K562 (cell line): ENCODE measurements at regions not wholly inside any gene's neighbourhood (a gene's known extent, or its start where the extent isn't known, plus 50 kb on each side); places are given as distances from the start of the nearest gene placed in this dataset.

Source experiments
- ATAC-seq: fragments of 200-7000 bp; cut with Tn5 transposase; 3 replicates; pipeline ENCODE4 v1.9.1; 2020; ENCODE audit warnings: moderate library complexity
- BruUV-seq: library from RNA; stranded (reverse); fragments of 400-500 nt; replicated peaks from 2 replicates; lab custom pipeline; 2021; lab: Mats Ljungman, UMichigan
- CTCF ChIA-PET: fragments of 300-600 bp; formaldehyde crosslinking; extraction: SDS; loops from one replicate; lab custom pipeline; 2021; ENCODE audit warnings: low intra/inter-chr PET ratio; lab: Yijun Ruan, JAX
- POLR2A ChIA-PET: fragments of 300-600, 350-650 bp; sonication (Branson Sonifier 250); formaldehyde crosslinking; extraction: SDS; loops from one replicate; lab custom pipeline; 2021; ENCODE audit warnings: antibody characterized with exemption, inconsistent platforms; lab: Yijun Ruan, JAX
- DNase-seq, 4 experiments: peaks; one replicate each; pipeline versions ENCODE4 v3.0.0 to v3.0.0-alpha.2; 2011 to 2018; ENCODE audit warnings: low spot score in 3 of 4, mixed read lengths in 3 of 4; ENCODE audit errors: extremely low read depth in 1 of 4
- FAIRE-seq: peaks from 2 replicates; lab custom pipeline; 2011; peaks lifted over from hg19 to GRCh38; lab: Jason Lieb, UNC
- H2AFZ ChIP-seq: 2 replicates; pipeline ENCODE4 v1.6.0; 2011; ENCODE audit warnings: low read depth, low read length, control low read depth, inconsistent platforms
- H3K27ac ChIP-seq: fragments of 200-600 bp; 3 replicates; pipeline ENCODE4 v1.8.0; 2011; ENCODE audit warnings: low read depth, mild to moderate bottlenecking, control low read depth, inconsistent platforms, low read length, moderate library complexity, mixed read lengths; ENCODE audit errors: extremely low read depth
- H3K27me3 ChIP-seq, 2 experiments: fragments of 300-600 bp in 1 of 2; 2 replicates in 1 of 2; 3 replicates in 1 of 2; pipeline versions ENCODE4 v1.6.0 to v1.8.0; 2011; ENCODE audit warnings: inconsistent platforms in 2 of 2, low read length in 2 of 2, mild to moderate bottlenecking in 1 of 2, mixed read lengths in 1 of 2, moderate library complexity in 1 of 2; ENCODE audit not compliant: control insufficient read depth in 2 of 2, insufficient read depth in 2 of 2
- H3K36me3 ChIP-seq: fragments of 300-600 bp; 3 replicates; pipeline ENCODE4 v1.8.0; 2011; ENCODE audit warnings: mild to moderate bottlenecking, low read length, inconsistent platforms; ENCODE audit not compliant: control insufficient read depth, insufficient read depth
- H3K4me1 ChIP-seq, 2 experiments: fragments of 200-600 bp in 1 of 2; replicated peaks in 1 of 2; 2 replicates in 1 of 2; 3 replicates in 1 of 2; pipeline versions ENCODE4 v1.5.1 to v1.8.0; 2011; ENCODE audit warnings: inconsistent platforms in 2 of 2, low read length in 2 of 2, mild to moderate bottlenecking in 1 of 2, mixed read lengths in 1 of 2, moderate library complexity in 1 of 2; ENCODE audit not compliant: control insufficient read depth in 2 of 2, insufficient read depth in 2 of 2
- H3K4me2 ChIP-seq: 2 replicates; pipeline ENCODE4 v1.6.1; 2011; ENCODE audit warnings: low read length, control low read depth, inconsistent platforms, mixed read lengths; ENCODE audit not compliant: insufficient read depth
- H3K4me3 ChIP-seq: fragments of 200-600 bp; sonication (generic), shearing (Covaris generic); 2 replicates; pipeline ENCODE4 v1.5.1; 2016; ENCODE audit warnings: control low read depth, inconsistent platforms
- H3K79me2 ChIP-seq: fragments of 200-600 bp; 3 replicates; pipeline ENCODE4 v1.8.0; 2011; ENCODE audit warnings: low read length, inconsistent platforms; ENCODE audit not compliant: control insufficient read depth, insufficient read depth
- H3K9ac ChIP-seq, 2 experiments: 2 replicates each; pipeline versions ENCODE4 v1.6.0 to v1.6.1; 2011; ENCODE audit warnings: low read depth in 2 of 2, low read length in 2 of 2, control low read depth in 1 of 2, inconsistent platforms in 1 of 2, mild to moderate bottlenecking in 1 of 2, mixed read lengths in 1 of 2; ENCODE audit not compliant: insufficient read depth in 1 of 2
- H3K9me1 ChIP-seq: one replicate; pipeline ENCODE4 v1.6.0; 2011; ENCODE audit warnings: inconsistent platforms, mild to moderate bottlenecking, low read length, moderate library complexity; ENCODE audit not compliant: control insufficient read depth, insufficient read depth
- H3K9me3 ChIP-seq: replicated peaks from 2 replicates; pipeline ENCODE4 v1.5.1; 2011; ENCODE audit warnings: low read depth, low read length, inconsistent platforms; ENCODE audit not compliant: control insufficient read depth, insufficient read depth
- H4K20me1 ChIP-seq: replicated peaks from 2 replicates; pipeline ENCODE4 v1.6.1; 2011; ENCODE audit warnings: low read length, inconsistent platforms, mixed read lengths; ENCODE audit not compliant: control insufficient read depth, insufficient read depth
- ARNT ChIP-seq, 2 experiments: fragments of 450-650 bp; IDR thresholded peaks; 2 replicates each; pipeline ENCODE4 v1.6.1; 2016; ENCODE audit warnings: mild to moderate bottlenecking in 1 of 2
- DMBX1 ChIP-seq: fragments of 250-450 bp; sonication (Bioruptor Pico); IDR thresholded peaks from 2 replicates; pipeline ENCODE4 v1.8.0; 2022; ENCODE audit warnings: inconsistent platforms, mild to moderate bottlenecking, moderate library complexity, borderline replicate concordance
- ELF2 ChIP-seq: fragments of 250-450 bp; sonication (Bioruptor Pico); IDR thresholded peaks from 2 replicates; pipeline ENCODE4 v1.5.0; 2021; ENCODE audit warnings: mild to moderate bottlenecking
- EZH2 ChIP-seq: IDR thresholded peaks from 2 replicates; pipeline ENCODE4 v1.6.1; 2012; ENCODE audit warnings: low read depth, mild to moderate bottlenecking, inconsistent platforms, low read length, borderline replicate concordance
- GABPA ChIP-seq: fragments of 200-800 bp; sonication (Bioruptor generic); conservative IDR thresholded peaks from 2 replicates; pipeline ENCODE4 v1.6.1; 2016; ENCODE audit warnings: low read depth, missing genetic modification characterization, missing compliant biosample characterization
- HSF4 ChIP-seq: fragments of 250-450 bp; sonication (Bioruptor Pico); IDR thresholded peaks from 2 replicates; pipeline ENCODE4 v2.1.2; 2022; ENCODE audit warnings: mild to moderate bottlenecking, moderate library complexity, borderline replicate concordance
- KHSRP ChIP-seq: fragments of 450-650 bp; IDR thresholded peaks from 2 replicates; pipeline ENCODE4 v1.6.1; 2017
- MEF2A ChIP-seq: IDR thresholded peaks from 2 replicates; pipeline ENCODE4 v1.6.1; 2011; ENCODE audit warnings: low read depth, mild to moderate bottlenecking, low read length, moderate library complexity; ENCODE audit not compliant: control insufficient read depth
- MTA2 ChIP-seq: fragments of 450-650 bp; IDR thresholded peaks from 2 replicates; pipeline ENCODE4 v1.6.1; 2016; ENCODE audit warnings: low read depth
- NFE2 ChIP-seq: IDR thresholded peaks from 2 replicates; pipeline ENCODE4 v1.6.1; 2014; ENCODE audit warnings: antibody characterized with exemption, low read depth
- NFIC ChIP-seq: fragments of 450-650 bp; IDR thresholded peaks from 2 replicates; pipeline ENCODE4 v1.6.1; 2017; ENCODE audit warnings: mild to moderate bottlenecking, inconsistent platforms
- SETDB1 ChIP-seq: IDR thresholded peaks from one replicate; pipeline ENCODE4 v1.6.1; 2012; ENCODE audit warnings: low read length, control low read depth, inconsistent platforms
- SUPT5H ChIP-seq: fragments of 450-650 bp; IDR thresholded peaks from 2 replicates; pipeline ENCODE4 v1.6.1; 2016
- TCF7L2 ChIP-seq: fragments of 150-350 bp; IDR thresholded peaks from 2 replicates; pipeline ENCODE4 v1.6.1; 2016; ENCODE audit warnings: low read depth, mild to moderate bottlenecking, low read length, moderate library complexity
- ZNF121 ChIP-seq: sonication (generic); formaldehyde crosslinking; conservative IDR thresholded peaks from 2 replicates; pipeline ENCODE4 v1.8.0; 2022; ENCODE audit warnings: missing genetic modification reagents
- WGBS: fragments of 100-300 bp; shearing (Covaris generic); methylation state at CpG from one replicate; pipeline ENCODE4 v1.1.6; 2016; ENCODE audit warnings: low coverage, mixed read lengths; ENCODE audit not compliant: insufficient coverage; ENCODE audit errors: missing lambda C conversion rate; 5-methylcytosine and 5-hydroxymethylcytosine counted together
- in situ Hi-C: fragments of 300-500 bp; cut with MboI; formaldehyde crosslinking; loops from 4 replicates; pipeline ENCODE4 v1.15.0; 2018; ENCODE audit warnings: inconsistent platforms, mixed read lengths
- intact Hi-C: fragments of 100-400 bp; cut with micrococcal nuclease; formaldehyde crosslinking; loops from 2 replicates; pipeline ENCODE4 v1.14.2; 2022
- TF ChIP-seq, protein P1 (sequence below): fragments of 250-450 bp; sonication (Bioruptor Pico); IDR thresholded peaks from 2 replicates; pipeline ENCODE4 v1.4.0; 2020
- TF ChIP-seq, protein P2 (sequence below): fragments of 450-650 bp; IDR thresholded peaks from 2 replicates; pipeline ENCODE4 v1.6.1; 2016

DNA sequence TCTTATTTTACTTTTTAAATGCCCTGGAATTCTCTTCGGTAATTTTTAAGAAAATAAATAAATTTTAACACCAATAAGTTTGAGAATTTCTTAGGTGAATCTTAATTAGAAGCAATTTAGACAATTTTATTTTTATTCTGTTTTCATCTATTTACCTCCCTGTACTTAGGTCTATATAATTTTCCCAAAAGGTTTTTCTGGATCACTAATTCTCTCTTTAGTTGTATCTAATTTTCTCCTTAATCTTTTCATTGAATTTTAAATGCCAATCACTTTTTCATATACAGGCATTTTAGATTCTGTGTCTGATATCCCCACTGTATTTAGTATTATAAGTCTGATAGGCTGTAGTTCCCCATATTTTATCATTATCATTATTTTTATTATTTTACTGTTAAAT lies 845.3 kb downstream of the TRIML1 start:
- ATAC-seq (no peak), FAIRE-seq (no peak)
- Histone ChIP-seq H3K27ac (no peak overlapping the region), H2AFZ (no peak overlapping the region), H4K20me1 (no peaks in the 10 kb centered on the region)
- TF ChIP-seq, protein P1, sequence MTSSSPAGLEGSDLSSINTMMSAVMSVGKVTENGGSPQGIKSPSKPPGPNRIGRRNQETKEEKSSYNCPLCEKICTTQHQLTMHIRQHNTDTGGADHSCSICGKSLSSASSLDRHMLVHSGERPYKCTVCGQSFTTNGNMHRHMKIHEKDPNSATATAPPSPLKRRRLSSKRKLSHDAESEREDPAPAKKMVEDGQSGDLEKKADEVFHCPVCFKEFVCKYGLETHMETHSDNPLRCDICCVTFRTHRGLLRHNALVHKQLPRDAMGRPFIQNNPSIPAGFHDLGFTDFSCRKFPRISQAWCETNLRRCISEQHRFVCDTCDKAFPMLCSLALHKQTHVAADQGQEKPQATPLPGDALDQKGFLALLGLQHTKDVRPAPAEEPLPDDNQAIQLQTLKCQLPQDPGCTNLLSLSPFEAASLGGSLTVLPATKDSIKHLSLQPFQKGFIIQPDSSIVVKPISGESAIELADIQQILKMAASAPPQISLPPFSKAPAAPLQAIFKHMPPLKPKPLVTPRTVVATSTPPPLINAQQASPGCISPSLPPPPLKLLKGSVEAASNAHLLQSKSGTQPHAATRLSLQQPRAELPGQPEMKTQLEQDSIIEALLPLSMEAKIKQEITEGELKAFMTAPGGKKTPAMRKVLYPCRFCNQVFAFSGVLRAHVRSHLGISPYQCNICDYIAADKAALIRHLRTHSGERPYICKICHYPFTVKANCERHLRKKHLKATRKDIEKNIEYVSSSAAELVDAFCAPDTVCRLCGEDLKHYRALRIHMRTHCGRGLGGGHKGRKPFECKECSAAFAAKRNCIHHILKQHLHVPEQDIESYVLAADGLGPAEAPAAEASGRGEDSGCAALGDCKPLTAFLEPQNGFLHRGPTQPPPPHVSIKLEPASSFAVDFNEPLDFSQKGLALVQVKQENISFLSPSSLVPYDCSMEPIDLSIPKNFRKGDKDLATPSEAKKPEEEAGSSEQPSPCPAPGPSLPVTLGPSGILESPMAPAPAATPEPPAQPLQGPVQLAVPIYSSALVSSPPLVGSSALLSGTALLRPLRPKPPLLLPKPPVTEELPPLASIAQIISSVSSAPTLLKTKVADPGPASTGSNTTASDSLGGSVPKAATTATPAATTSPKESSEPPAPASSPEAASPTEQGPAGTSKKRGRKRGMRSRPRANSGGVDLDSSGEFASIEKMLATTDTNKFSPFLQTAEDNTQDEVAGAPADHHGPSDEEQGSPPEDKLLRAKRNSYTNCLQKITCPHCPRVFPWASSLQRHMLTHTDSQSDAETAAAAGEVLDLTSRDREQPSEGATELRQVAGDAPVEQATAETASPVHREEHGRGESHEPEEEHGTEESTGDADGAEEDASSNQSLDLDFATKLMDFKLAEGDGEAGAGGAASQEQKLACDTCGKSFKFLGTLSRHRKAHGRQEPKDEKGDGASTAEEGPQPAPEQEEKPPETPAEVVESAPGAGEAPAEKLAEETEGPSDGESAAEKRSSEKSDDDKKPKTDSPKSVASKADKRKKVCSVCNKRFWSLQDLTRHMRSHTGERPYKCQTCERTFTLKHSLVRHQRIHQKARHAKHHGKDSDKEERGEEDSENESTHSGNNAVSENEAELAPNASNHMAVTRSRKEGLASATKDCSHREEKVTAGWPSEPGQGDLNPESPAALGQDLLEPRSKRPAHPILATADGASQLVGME (CRISPR knock-in tag) = no peak
- no peak for TF ChIP-seq TCF7L2
- TF ChIP-seq, protein P2, sequence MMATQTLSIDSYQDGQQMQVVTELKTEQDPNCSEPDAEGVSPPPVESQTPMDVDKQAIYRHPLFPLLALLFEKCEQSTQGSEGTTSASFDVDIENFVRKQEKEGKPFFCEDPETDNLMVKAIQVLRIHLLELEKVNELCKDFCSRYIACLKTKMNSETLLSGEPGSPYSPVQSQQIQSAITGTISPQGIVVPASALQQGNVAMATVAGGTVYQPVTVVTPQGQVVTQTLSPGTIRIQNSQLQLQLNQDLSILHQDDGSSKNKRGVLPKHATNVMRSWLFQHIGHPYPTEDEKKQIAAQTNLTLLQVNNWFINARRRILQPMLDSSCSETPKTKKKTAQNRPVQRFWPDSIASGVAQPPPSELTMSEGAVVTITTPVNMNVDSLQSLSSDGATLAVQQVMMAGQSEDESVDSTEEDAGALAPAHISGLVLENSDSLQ = no peak
- TF ChIP-seq MEF2A = no peak
- TF ChIP-seq SETDB1 = no peak
- no peak for TF ChIP-seq ZNF121 (CRISPR knock-in tag)
- no peak for TF ChIP-seq EZH2
- TF ChIP-seq ELF2 (CRISPR knock-in tag) = no peak
- TF ChIP-seq SUPT5H = no peak
- no peak for TF ChIP-seq NFE2
- no peak for TF ChIP-seq DMBX1 (CRISPR knock-in tag)
- TF ChIP-seq ARNT (IDR thresholded peaks at IDR 0.05) = no peak
- no peak for TF ChIP-seq HSF4 (CRISPR knock-in tag)
- TF ChIP-seq NFIC = no peak
- no peak for TF ChIP-seq MTA2
- TF ChIP-seq GABPA (tag) = no peak
- TF ChIP-seq KHSRP = no peak
- TF ChIP-seq, all 486 proteins: peak for 0
- DNase-seq = no peak
- no peak overlapping the region for H3K9ac ChIP-seq
- no peaks in the 10 kb centered on the region for H3K27me3 ChIP-seq
- no peaks in the 10 kb centered on the region for H3K4me1 ChIP-seq
- ChIA-PET CTCF (no interaction called here), POLR2A (no interaction called here)
- no peaks in the 10 kb centered on the region for H3K9me1 ChIP-seq
- intact Hi-C loops (no loop called here), in situ Hi-C loops (no loop called here)
- H3K36me3 ChIP-seq = no peaks in the 10 kb centered on the region
- H3K79me2 ChIP-seq = no peaks in the 10 kb centered on the region
- 0% methylated on average over 1 of the region's 1 CpG for WGBS
- no peak overlapping the region for H3K4me2 ChIP-seq
- H3K9me3 ChIP-seq = no peaks in the 10 kb centered on the region
- BruUV-seq = no TSS peak
- no peak overlapping the region for H3K4me3 ChIP-seq
